GM12892 (cell line): ENCODE measurements at regions not wholly inside any gene's neighbourhood (a gene's known extent, or its start where the extent isn't known, plus 50 kb on each side); places are given as distances from the start of the nearest gene placed in this dataset.

ENCODE experiments used
- POLR2A ChIP-seq: IDR thresholded peaks from 2 replicates; pipeline ENCODE4 v1.6.1; 2011; ENCODE audit warnings: low read depth, low read length, control low read depth
- POLR2AphosphoS5 ChIP-seq: IDR thresholded peaks from 2 replicates; pipeline ENCODE4 v1.6.1; 2011; ENCODE audit warnings: low read depth, low read length, control low read depth
- TAF1 ChIP-seq: IDR thresholded peaks from 2 replicates; pipeline ENCODE4 v1.6.1; 2011; ENCODE audit warnings: low read depth, mild to moderate bottlenecking, control low read depth, low read length, borderline replicate concordance

- TF ChIP-seq TAF1, result no peak
- TF ChIP-seq POLR2A, result no peak
- TF ChIP-seq POLR2AphosphoS5, result no peak
Measured at GRCh38 chr9:18255747-18256146, 218.2 kb upstream of the ADAMTSL1 start.
